ENCODE measurements at regions not wholly inside any gene's neighbourhood (a gene's known extent, or its start where the extent isn't known, plus 50 kb on each side); places are given as distances from the start of the nearest gene placed in this dataset.

GRCh38 chr2:153349603-153350002 is 129.0 kb downstream of the RPRM start:
- H3K27me3 ChIP-seq (ENCODE audit: control insufficient read depth, insufficient read depth, low read length): no peaks in the 10 kb centered on the region
- no peaks in the 10 kb centered on the region for H3K36me3 ChIP-seq (ENCODE audit: control insufficient read depth, insufficient read depth, low read length)
- no peak for DNase-seq (ENCODE audit: low read depth)
- no peak overlapping the region for H3K4me3 ChIP-seq (ENCODE audit: low read depth, low read length)
- TF ChIP-seq CTCF (IDR thresholded peaks at IDR 0.05; ENCODE audit: insufficient read depth, low read length, poor library complexity, severe bottlenecking): no peak

GRCh38 chr2:153347818-153348495 is 130.6 kb downstream of the RPRM start:
- no peaks in the 10 kb centered on the region for H3K36me3 ChIP-seq (ENCODE audit: control insufficient read depth, insufficient read depth, low read length)
- H3K4me3 ChIP-seq (ENCODE audit: low read depth, low read length): no peak overlapping the region
- DNase-seq (ENCODE audit: low read depth): no peak
- TF ChIP-seq CTCF (IDR thresholded peaks at IDR 0.05; ENCODE audit: insufficient read depth, low read length, poor library complexity, severe bottlenecking): no peak
- no peaks in the 10 kb centered on the region for H3K27me3 ChIP-seq (ENCODE audit: control insufficient read depth, insufficient read depth, low read length)

- no peaks in the 10 kb centered on the region for H3K36me3 ChIP-seq (ENCODE audit: control insufficient read depth, insufficient read depth, low read length)
- TF ChIP-seq CTCF (IDR thresholded peaks at IDR 0.05; ENCODE audit: insufficient read depth, low read length, poor library complexity, severe bottlenecking): no peak
Observed at GRCh38 chr2:153320879-153321278, 157.7 kb downstream of the RPRM start.

GRCh38 chr2:153311432-153311831 is 167.1 kb downstream of the RPRM start:
- Histone ChIP-seq H3K4me3 (ENCODE audit: low read depth, low read length) (no peak overlapping the region), H3K36me3 (ENCODE audit: control insufficient read depth, insufficient read depth, low read length) (no peaks in the 10 kb centered on the region), H3K27me3 (ENCODE audit: control insufficient read depth, insufficient read depth, low read length) (no peaks in the 10 kb centered on the region)
- DNase-seq (ENCODE audit: low read depth): no peak
- no peak for TF ChIP-seq CTCF (IDR thresholded peaks at IDR 0.05; ENCODE audit: insufficient read depth, low read length, poor library complexity, severe bottlenecking)

More at GRCh38 chr2:153320879-153321278, 157.7 kb downstream of the RPRM start:
- DNase-seq (ENCODE audit: low read depth): no peak
- no peaks in the 10 kb centered on the region for H3K27me3 ChIP-seq (ENCODE audit: control insufficient read depth, insufficient read depth, low read length)
- H3K4me3 ChIP-seq (ENCODE audit: low read depth, low read length): no peak overlapping the region

GRCh38 chr2:153308466-153308865 is 170.1 kb downstream of the RPRM start:
- TF ChIP-seq CTCF (IDR thresholded peaks at IDR 0.05; ENCODE audit: insufficient read depth, low read length, poor library complexity, severe bottlenecking): no peak
- Histone ChIP-seq H3K36me3 (ENCODE audit: control insufficient read depth, insufficient read depth, low read length) (no peaks in the 10 kb centered on the region), H3K27me3 (ENCODE audit: control insufficient read depth, insufficient read depth, low read length) (no peaks in the 10 kb centered on the region)

GRCh38 chr2:153307223-153307622 is 171.3 kb downstream of the RPRM start:
- H3K36me3 ChIP-seq (ENCODE audit: control insufficient read depth, insufficient read depth, low read length): no peaks in the 10 kb centered on the region
- no peak overlapping the region for H3K4me3 ChIP-seq (ENCODE audit: low read depth, low read length)
- no peak for DNase-seq (ENCODE audit: low read depth)
- TF ChIP-seq CTCF (IDR thresholded peaks at IDR 0.05; ENCODE audit: insufficient read depth, low read length, poor library complexity, severe bottlenecking): no peak
- no peaks in the 10 kb centered on the region for H3K27me3 ChIP-seq (ENCODE audit: control insufficient read depth, insufficient read depth, low read length)

More at GRCh38 chr2:153308466-153308865, 170.1 kb downstream of the RPRM start:
- no peak overlapping the region for H3K4me3 ChIP-seq (ENCODE audit: low read depth, low read length)
- no peak for DNase-seq (ENCODE audit: low read depth)

All from kidney epithelial cell (primary cell).